PC-3 (cell line): ENCODE measurements at regions not wholly inside any gene's neighbourhood (a gene's known extent, or its start where the extent isn't known, plus 50 kb on each side); places are given as distances from the start of the nearest gene placed in this dataset.
"Not testable (repeated sequence)": the region's sequence is repeated elsewhere in the genome, so short reads cannot be mapped to it uniquely, and the experiment has no call there.

ENCODE experiments used
- ATAC-seq: fragments of 200-7000 bp; cut with Tn5 transposase; 2 replicates; pipeline ENCODE4 v1.9.1; 2020; ENCODE audit warnings: mild to moderate bottlenecking, moderate library complexity
- BruUV-seq: library from RNA; stranded (reverse); fragments of 400-500 nt; replicated peaks from 2 replicates; lab custom pipeline; 2021; lab: Mats Ljungman, UMichigan
- CTCF ChIA-PET: fragments of 300-600 bp; sonication (Branson Sonifier 250); formaldehyde crosslinking; loops from one replicate; lab custom pipeline; 2022; ENCODE audit warnings: antibody characterized with exemption; lab: Charles Lee
- POLR2A ChIA-PET: fragments of 300-600 bp; sonication (Branson Sonifier 250); formaldehyde crosslinking; loops from one replicate; lab custom pipeline; 2022; ENCODE audit warnings: antibody characterized with exemption; ENCODE audit not compliant: unreplicated experiment; lab: Charles Lee
- DNase-seq: peaks from one replicate; pipeline ENCODE4 v3.0.0-alpha.2; 2015
- H2AFZ ChIP-seq: fragments of 300-600 bp; sonication (generic); 2 replicates; pipeline ENCODE4 v1.6.0; 2016; ENCODE audit warnings: antibody characterized with exemption, low read length
- H3F3A ChIP-seq: fragments of 300-600 bp; sonication (generic); one replicate; pipeline ENCODE4 v1.6.0; 2017; ENCODE audit warnings: antibody characterized with exemption, low read length, control low read depth, mild to moderate bottlenecking; ENCODE audit not compliant: unreplicated experiment
- H3K27ac ChIP-seq: fragments of 300-600 bp; sonication (generic); 2 replicates; pipeline ENCODE4 v1.5.1; 2016; ENCODE audit warnings: mild to moderate bottlenecking, low read length
- H3K27me3 ChIP-seq: fragments of 300-600 bp; sonication (generic); 2 replicates; pipeline ENCODE4 v1.6.1; 2016; ENCODE audit warnings: low read length, mixed read lengths
- H3K36me3 ChIP-seq: fragments of 300-600 bp; sonication (generic); 2 replicates; pipeline ENCODE4 v1.6.1; 2016; ENCODE audit warnings: low read depth, mixed run types, low read length, mixed read lengths
- H3K4me1 ChIP-seq: fragments of 300-600 bp; sonication (generic); 2 replicates; pipeline ENCODE4 v1.5.1; 2016; ENCODE audit warnings: low read length; ENCODE audit not compliant: insufficient read depth
- H3K4me2 ChIP-seq: fragments of 300-600 bp; sonication (generic); 2 replicates; pipeline ENCODE4 v1.6.0; 2016; ENCODE audit warnings: low read length
- H3K4me3 ChIP-seq: fragments of 300-600 bp; sonication (generic); 2 replicates; pipeline ENCODE4 v1.5.1; 2016; ENCODE audit warnings: mild to moderate bottlenecking, low read length, mixed read lengths
- H3K79me2 ChIP-seq: fragments of 300-600 bp; sonication (generic); 2 replicates; pipeline ENCODE4 v1.6.1; 2017; ENCODE audit warnings: low read length, mixed read lengths
- H3K9ac ChIP-seq: fragments of 300-600 bp; sonication (generic); 2 replicates; pipeline ENCODE4 v1.6.0; 2016; ENCODE audit warnings: mild to moderate bottlenecking, low read length
- H3K9me2 ChIP-seq: fragments of 300-600 bp; sonication (generic); replicated peaks from 2 replicates; pipeline ENCODE4 v1.6.1; 2016; ENCODE audit warnings: mixed run types, low read length, mixed read lengths
- H3K9me3 ChIP-seq: fragments of 300-600 bp; sonication (generic); 2 replicates; pipeline ENCODE4 v1.6.1; 2016; ENCODE audit warnings: low read length, mixed read lengths
- H4K20me1 ChIP-seq: fragments of 300-600 bp; sonication (generic); 2 replicates; pipeline ENCODE4 v1.6.1; 2016; ENCODE audit warnings: low read length, mixed read lengths
- CTCF ChIP-seq: fragments of 300-600 bp; sonication (generic); conservative IDR thresholded peaks from 2 replicates; pipeline ENCODE4 v1.5.1; 2017; ENCODE audit warnings: antibody characterized with exemption, low read depth, mild to moderate bottlenecking, low read length
- EZH2 ChIP-seq: fragments of 300-600 bp; sonication (generic); IDR thresholded peaks from one replicate; pipeline ENCODE4 v1.6.1; 2017; ENCODE audit warnings: antibody characterized with exemption, mild to moderate bottlenecking, low read length; ENCODE audit not compliant: unreplicated experiment
- EZH2phosphoT487 ChIP-seq: fragments of 300-600 bp; sonication (generic); IDR thresholded peaks from 2 replicates; pipeline ENCODE4 v1.6.1; 2018; ENCODE audit warnings: mild to moderate bottlenecking, antibody characterized with exemption, low read length, borderline replicate concordance
- intact Hi-C: fragments of 100-400 bp; cut with micrococcal nuclease; formaldehyde crosslinking; loops from 2 replicates; pipeline ENCODE4 v1.9.0; 2023

- no peak overlapping the region for H3K9ac ChIP-seq
- 0 out of 2 replicates have a peak, but pooled peaks cover 6% of the 10 kb centered on the region for H3K9me3 ChIP-seq
- no peak for DNase-seq
- no TSS peak for BruUV-seq
- no peaks in the 10 kb centered on the region for H3K79me2 ChIP-seq
- no peak overlapping the region for H3K27ac ChIP-seq
- H3K27me3 ChIP-seq, result no peaks in the 10 kb centered on the region
- H4K20me1 ChIP-seq, result no peaks in the 10 kb centered on the region
- no peak for TF ChIP-seq EZH2phosphoT487
- no peak for TF ChIP-seq CTCF
- no peak for TF ChIP-seq EZH2
- ChIA-PET POLR2A (no interaction called here), CTCF (no interaction called here)
- no peaks in the 10 kb centered on the region for H3K9me2 ChIP-seq
- H3K4me2 ChIP-seq, result no peak overlapping the region
- H3K4me1 ChIP-seq, result no peaks in the 10 kb centered on the region
- no peak for ATAC-seq
- H2AFZ ChIP-seq, result no peak overlapping the region
- H3F3A ChIP-seq, result no peaks in the 10 kb centered on the region
- H3K4me3 ChIP-seq, result no peak overlapping the region
- H3K36me3 ChIP-seq, result no peaks in the 10 kb centered on the region
- intact Hi-C loops, result no loop called here
Observed at GRCh38 chr11:21723678-21724077, 469.2 kb upstream of the ANO5 start.

- Histone ChIP-seq H3K36me3 (no peaks in the 10 kb centered on the region), H3K9ac (no peak overlapping the region), H3K79me2 (no peaks in the 10 kb centered on the region), H2AFZ (no peak overlapping the region), H3K4me3 (no peak overlapping the region), H3K9me3 (no peaks in the 10 kb centered on the region), H3K9me2 (no peaks in the 10 kb centered on the region), H3K4me2 (no peak overlapping the region), H3K27ac (no peak overlapping the region), H3F3A (no peaks in the 10 kb centered on the region), H3K4me1 (no peaks in the 10 kb centered on the region), H4K20me1 (no peaks in the 10 kb centered on the region), H3K27me3 (no peaks in the 10 kb centered on the region)
- intact Hi-C loops, result no loop called here
- ChIA-PET POLR2A (no interaction called here), CTCF (no interaction called here)
- BruUV-seq, result no TSS peak
- ATAC-seq (no peak), DNase-seq (no peak)
- no peak for TF ChIP-seq CTCF
- TF ChIP-seq EZH2phosphoT487, result no peak
- no peak for TF ChIP-seq EZH2
Observed at GRCh38 chr11:21727102-21727501, 465.8 kb upstream of the ANO5 start.

- Histone ChIP-seq H3K4me1 (no peaks in the 10 kb centered on the region), H4K20me1 (no peaks in the 10 kb centered on the region), H2AFZ (no peak overlapping the region), H3F3A (no peaks in the 10 kb centered on the region), H3K27ac (no peak overlapping the region), H3K36me3 (no peaks in the 10 kb centered on the region), H3K4me2 (no peak overlapping the region), H3K79me2 (no peaks in the 10 kb centered on the region), H3K9me2 (no peaks in the 10 kb centered on the region), H3K27me3 (no peaks in the 10 kb centered on the region), H3K9me3 (0 out of 2 replicates have a peak, but pooled peaks cover 4% of the 10 kb centered on the region), H3K4me3 (no peak overlapping the region), H3K9ac (no peak overlapping the region)
- ChIA-PET CTCF (no interaction called here), POLR2A (no interaction called here)
- ATAC-seq, result no peak
- intact Hi-C loops, result no loop called here
- no TSS peak for BruUV-seq
- TF ChIP-seq CTCF (no peak), EZH2phosphoT487 (no peak), EZH2 (no peak)
- no peak for DNase-seq
Observed at GRCh38 chr11:21736404-21736803, 456.5 kb upstream of the ANO5 start.

- H3F3A ChIP-seq, H3K9me2 ChIP-seq, H3K9ac ChIP-seq, H3K4me1 ChIP-seq, H3K4me3 ChIP-seq, ATAC-seq, H2AFZ ChIP-seq, DNase-seq, H3K27ac ChIP-seq, H4K20me1 ChIP-seq, H3K79me2 ChIP-seq, POLR2A ChIA-PET, H3K36me3 ChIP-seq, CTCF ChIA-PET, H3K27me3 ChIP-seq, H3K9me3 ChIP-seq, BruUV-seq, intact Hi-C loops, H3K4me2 ChIP-seq: not testable (repeated sequence)
Observed at GRCh38 chr11:21752475-21753243, 440.2 kb upstream of the ANO5 start.
